PC-9 (cell line): ENCODE measurements at regions not wholly inside any gene's neighbourhood (a gene's known extent, or its start where the extent isn't known, plus 50 kb on each side); places are given as distances from the start of the nearest gene placed in this dataset.

Source experiments
- BruUV-seq: library from RNA; stranded (reverse); fragments of 400-500 nt; replicated peaks from 2 replicates; lab custom pipeline; 2021; lab: Mats Ljungman, UMichigan
- CTCF ChIA-PET: fragments of 300-600 bp; sonication (Branson Sonifier 250); formaldehyde crosslinking; loops from one replicate; lab custom pipeline; 2022; ENCODE audit warnings: antibody characterized with exemption; lab: Charles Lee
- POLR2A ChIA-PET: fragments of 300-600 bp; sonication (Branson Sonifier 250); formaldehyde crosslinking; loops from one replicate; lab custom pipeline; 2022; ENCODE audit warnings: antibody characterized with exemption; ENCODE audit not compliant: unreplicated experiment; lab: Charles Lee
- DNase-seq, 2 experiments: peaks; one replicate each; pipeline versions ENCODE4 v3.0.0 to v3.0.0-alpha.2; 2015 to 2022; ENCODE audit warnings: mixed read lengths in 1 of 2
- H2AFZ ChIP-seq: fragments of 200-600 bp; sonication (generic); 2 replicates; pipeline ENCODE4 v1.8.1; 2017; ENCODE audit warnings: antibody characterized with exemption
- H3F3A ChIP-seq: fragments of 200-600 bp; sonication (generic); 2 replicates; pipeline ENCODE4 v1.8.1; 2017; ENCODE audit warnings: antibody characterized with exemption, mild to moderate bottlenecking, low read depth; ENCODE audit not compliant: insufficient read depth
- H3K27ac ChIP-seq: fragments of 200-600 bp; sonication (generic); 2 replicates; pipeline ENCODE4 v1.6.1; 2016; ENCODE audit warnings: mixed run types
- H3K27me3 ChIP-seq: fragments of 200-600 bp; sonication (generic); 2 replicates; pipeline ENCODE4 v1.6.1; 2016; ENCODE audit warnings: low read depth, mixed run types; ENCODE audit not compliant: insufficient read depth
- H3K36me3 ChIP-seq: fragments of 200-600 bp; sonication (generic); 2 replicates; pipeline ENCODE4 v1.6.1; 2016; ENCODE audit warnings: low read depth, mixed run types
- H3K4me1 ChIP-seq: fragments of 200-600 bp; sonication (generic); replicated peaks from 2 replicates; pipeline ENCODE4 v1.6.1; 2016; ENCODE audit warnings: mixed run types; ENCODE audit not compliant: insufficient read depth
- H3K4me2 ChIP-seq: fragments of 200-600 bp; sonication (generic); 2 replicates; pipeline ENCODE4 v1.6.1; 2017; ENCODE audit warnings: mixed run types
- H3K4me3 ChIP-seq: fragments of 200-600 bp; sonication (generic); 2 replicates; pipeline ENCODE4 v1.6.1; 2016; ENCODE audit warnings: mixed run types
- H3K79me2 ChIP-seq: fragments of 200-600 bp; sonication (generic); 2 replicates; pipeline ENCODE4 v1.6.1; 2017; ENCODE audit warnings: low read depth, mixed run types
- H3K9me2 ChIP-seq: fragments of 200-600 bp; sonication (generic); 2 replicates; pipeline ENCODE4 v1.8.1; 2017; ENCODE audit warnings: mild to moderate bottlenecking; ENCODE audit not compliant: insufficient read depth
- H3K9me3 ChIP-seq: fragments of 200-600 bp; sonication (generic); 2 replicates; pipeline ENCODE4 v1.8.1; 2016; ENCODE audit warnings: low read depth; ENCODE audit not compliant: insufficient read depth
- H4K20me1 ChIP-seq: fragments of 200-600 bp; sonication (generic); 2 replicates; pipeline ENCODE4 v1.8.1; 2017; ENCODE audit not compliant: insufficient read depth
- CTCF ChIP-seq: fragments of 200-600 bp; sonication (generic); conservative IDR thresholded peaks from 2 replicates; pipeline ENCODE4 v1.6.1; 2017; ENCODE audit warnings: mixed run types, antibody characterized with exemption, mild to moderate bottlenecking, moderate library complexity
- EZH2 ChIP-seq: fragments of 200-600 bp; sonication (generic); IDR thresholded peaks from 2 replicates; pipeline ENCODE4 v1.8.0; 2017; ENCODE audit warnings: antibody characterized with exemption, low read depth
- intact Hi-C: fragments of 100-400 bp; cut with micrococcal nuclease; formaldehyde crosslinking; loops from one replicate; pipeline ENCODE4 v1.10.0; 2022; ENCODE audit not compliant: unreplicated experiment

GRCh38 chr6:145531822-145532221, 203.5 kb downstream of the EPM2A start:
- TF ChIP-seq CTCF, result no peak
- TF ChIP-seq EZH2, result no peak
- Histone ChIP-seq H3K4me2 (no peak overlapping the region), H3K4me1 (no peaks in the 10 kb centered on the region), H3K4me3 (no peak overlapping the region), H3K79me2 (no peaks in the 10 kb centered on the region), H3K27ac (no peak overlapping the region), H4K20me1 (no peaks in the 10 kb centered on the region), H2AFZ (no peak overlapping the region), H3K36me3 (no peaks in the 10 kb centered on the region), H3K9me2 (no peaks in the 10 kb centered on the region), H3K9me3 (no peaks in the 10 kb centered on the region; the same call in 1 of the 2 replicates), H3F3A (no peaks in the 10 kb centered on the region), H3K27me3 (no peaks in the 10 kb centered on the region)
- no peak for DNase-seq
- BruUV-seq, result no TSS peak
- POLR2A ChIA-PET, result interaction anchor here (0.6 kb wide), 1 partner anchor 13 kb away, joined by 5 read pairs; no protein-coding TSS in a partner anchor
- CTCF ChIA-PET, result no interaction called here
- intact Hi-C loops, result no loop called here

GRCh38 chr6:145532361-145532760, 203.0 kb downstream of the EPM2A start:
- intact Hi-C loops, result no loop called here
- Histone ChIP-seq H3K4me3 (no peak overlapping the region), H4K20me1 (no peaks in the 10 kb centered on the region), H3K4me2 (no peak overlapping the region), H3K27ac (no peak overlapping the region), H3F3A (no peaks in the 10 kb centered on the region), H3K9me2 (no peaks in the 10 kb centered on the region), H3K4me1 (no peaks in the 10 kb centered on the region), H3K27me3 (no peaks in the 10 kb centered on the region), H2AFZ (no peak overlapping the region), H3K36me3 (no peaks in the 10 kb centered on the region), H3K79me2 (no peaks in the 10 kb centered on the region), H3K9me3 (no peaks in the 10 kb centered on the region; the same call in 1 of the 2 replicates)
- POLR2A ChIA-PET, result no interaction called here
- CTCF ChIA-PET, result no interaction called here
- no peak for DNase-seq
- no TSS peak for BruUV-seq
- no peak for TF ChIP-seq EZH2
- TF ChIP-seq CTCF, result no peak

GRCh38 chr6:145534989-145535388, 200.3 kb downstream of the EPM2A start:
- Histone ChIP-seq H4K20me1 (no peaks in the 10 kb centered on the region), H3K4me1 (no peaks in the 10 kb centered on the region), H3K9me3 (no peaks in the 10 kb centered on the region), H3K9me2 (no peaks in the 10 kb centered on the region), H3K4me2 (no peak overlapping the region), H2AFZ (no peak overlapping the region), H3K79me2 (no peaks in the 10 kb centered on the region), H3K27me3 (no peaks in the 10 kb centered on the region), H3K36me3 (no peaks in the 10 kb centered on the region), H3K4me3 (no peak overlapping the region), H3K27ac (no peak overlapping the region), H3F3A (no peaks in the 10 kb centered on the region)
- no peak for DNase-seq
- POLR2A ChIA-PET, result interaction anchor here (0.7 kb wide), 1 partner anchor 255 kb away, joined by 3 read pairs; no protein-coding TSS in a partner anchor
- CTCF ChIA-PET, result no interaction called here
- no peak for TF ChIP-seq EZH2
- no peak for TF ChIP-seq CTCF
- no TSS peak for BruUV-seq
- intact Hi-C loops, result no loop called here
